Stimulated activated naive B cell treated with anti-CD40 and anti-IgM and Interleukin-4, amounts not matched to agents 10 μg/mL and 1 μg/mL and 100 μg/mL, for 72 hours (primary cell): ENCODE measurements at regions not wholly inside any gene's neighbourhood (a gene's known extent, or its start where the extent isn't known, plus 50 kb on each side); places are given as distances from the start of the nearest gene placed in this dataset.
"Not testable (repeated sequence)": the region's sequence is repeated elsewhere in the genome, so short reads cannot be mapped to it uniquely, and the experiment has no call there.

Source experiments
- ATAC-seq, 2 donors: fragments of 150-1000 bp; cut with Tn5 transposase; replicated peaks; 2 replicates each; pipeline ENCODE4 v1.10.0; 2021; ENCODE audit warnings: moderate library complexity in 1 of 2
- DNase-seq: peaks from one replicate; pipeline ENCODE4 v3.0.0; 2021
- H3K27ac Mint-ChIP-seq: one replicate; pipeline ENCODE4 v1.8.0; 2022; ENCODE audit warnings: mild to moderate bottlenecking, mixed read lengths
- H3K27me3 Mint-ChIP-seq, 2 donors: one replicate each; pipeline ENCODE4 v1.8.0; 2022; ENCODE audit warnings: mixed read lengths in 2 of 2
- H3K36me3 Mint-ChIP-seq, 2 donors: one replicate each; pipeline ENCODE4 v1.8.0; 2022; ENCODE audit warnings: mixed read lengths in 2 of 2, mild to moderate bottlenecking in 1 of 2
- H3K4me1 Mint-ChIP-seq, 2 donors: one replicate each; pipeline ENCODE4 v1.8.0; 2022; ENCODE audit warnings: mixed read lengths in 2 of 2, mild to moderate bottlenecking in 1 of 2
- H3K4me3 Mint-ChIP-seq, 2 donors: one replicate each; pipeline ENCODE4 v1.8.0; 2022; ENCODE audit warnings: mild to moderate bottlenecking in 2 of 2, mixed read lengths in 2 of 2, moderate library complexity in 1 of 2
- H3K9me3 Mint-ChIP-seq, 2 donors: one replicate each; pipeline ENCODE4 v1.8.0; 2022; ENCODE audit warnings: mixed read lengths in 2 of 2, mild to moderate bottlenecking in 1 of 2

GRCh38 chr11:42824067-42824466 lies 487.7 kb upstream of the API5 start:
- Mint-ChIP-seq H3K36me3 (no peaks in the 10 kb centered on the region), H3K27me3 (no peaks in the 10 kb centered on the region), H3K27ac (no peak overlapping the region), H3K4me1 (no peaks in the 10 kb centered on the region), H3K9me3 (peaks cover 0 to 3% of the 10 kb centered on the region in 2 donors), H3K4me3 (no peak overlapping the region)
- DNase-seq (no peak), ATAC-seq (no peak)

GRCh38 chr11:42825598-42825997 lies 486.2 kb upstream of the API5 start:
- no peaks in the 10 kb centered on the region for H3K27me3 Mint-ChIP-seq

GRCh38 chr11:42827845-42828244 lies 484.0 kb upstream of the API5 start:
- no peaks in the 10 kb centered on the region for H3K4me1 Mint-ChIP-seq
- no peak overlapping the region for H3K4me3 Mint-ChIP-seq
- no peaks in the 10 kb centered on the region for H3K27me3 Mint-ChIP-seq
- no peak for ATAC-seq
- no peak overlapping the region for H3K27ac Mint-ChIP-seq
- DNase-seq, result no peak
- peaks cover 0 to 3% of the 10 kb centered on the region in 2 donors for H3K9me3 Mint-ChIP-seq
- H3K36me3 Mint-ChIP-seq, result no peaks in the 10 kb centered on the region

More at GRCh38 chr11:42825598-42825997, 486.2 kb upstream of the API5 start:
- Mint-ChIP-seq H3K27ac (no peak overlapping the region), H3K36me3 (no peaks in the 10 kb centered on the region), H3K4me1 (no peaks in the 10 kb centered on the region), H3K4me3 (no peak overlapping the region), H3K9me3 (peaks cover 0 to 3% of the 10 kb centered on the region in 2 donors)
- no peak for DNase-seq
- ATAC-seq, result no peak

- H3K27ac Mint-ChIP-seq, result no peak overlapping the region
- no peaks in the 10 kb centered on the region for H3K4me1 Mint-ChIP-seq
- ATAC-seq (no peak), DNase-seq (no peak)
- H3K4me3 Mint-ChIP-seq, result no peak overlapping the region
- peaks cover 7% of the 10 kb centered on the region in 2 donors for H3K9me3 Mint-ChIP-seq
- no peaks in the 10 kb centered on the region for H3K36me3 Mint-ChIP-seq
- no peaks in the 10 kb centered on the region for H3K27me3 Mint-ChIP-seq
Observed at GRCh38 chr11:42837994-42838393, 473.8 kb upstream of the API5 start.

GRCh38 chr11:42840176-42840829 lies 471.5 kb upstream of the API5 start:
- Mint-ChIP-seq H3K27ac (no peak overlapping the region), H3K4me1 (no peaks in the 10 kb centered on the region), H3K27me3 (no peaks in the 10 kb centered on the region), H3K9me3 (peaks cover 6 to 7% of the 10 kb centered on the region in 2 donors), H3K4me3 (no peak overlapping the region), H3K36me3 (no peaks in the 10 kb centered on the region)
- ATAC-seq (no peak), DNase-seq (no peak)

DNA sequence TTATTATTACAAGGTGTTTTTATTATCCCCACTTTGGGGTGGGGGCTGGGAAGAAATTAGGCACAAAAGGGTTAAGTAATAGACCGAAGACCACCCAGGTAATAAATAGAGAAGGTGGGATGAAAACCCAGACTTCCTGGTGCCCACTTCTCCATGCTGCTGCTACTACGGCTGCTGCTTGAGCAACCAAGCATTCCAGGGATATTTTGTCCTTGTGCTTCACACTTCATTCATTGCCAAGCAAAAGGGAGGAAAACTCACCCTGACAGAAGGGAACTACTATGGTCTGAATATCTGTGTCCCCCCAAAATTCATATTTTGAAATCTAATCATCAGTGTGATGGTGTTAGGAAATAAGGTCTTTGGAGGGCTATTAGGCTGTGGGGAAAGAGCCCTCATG lies 470.9 kb upstream of the API5 start:
- H3K9me3 Mint-ChIP-seq, result peaks cover 6% of the 10 kb centered on the region in 2 donors
- no peaks in the 10 kb centered on the region for H3K4me1 Mint-ChIP-seq
- no peaks in the 10 kb centered on the region for H3K36me3 Mint-ChIP-seq
- H3K4me3 Mint-ChIP-seq, result no peak overlapping the region
- DNase-seq (no peak), ATAC-seq (no peak)
- H3K27me3 Mint-ChIP-seq, result no peaks in the 10 kb centered on the region
- H3K27ac Mint-ChIP-seq, result no peak overlapping the region

- H3K27me3 Mint-ChIP-seq, result no peaks in the 10 kb centered on the region
- H3K4me3 Mint-ChIP-seq, result no peak overlapping the region
- no peak for DNase-seq
- ATAC-seq, result no peak
- no peaks in the 10 kb centered on the region for H3K4me1 Mint-ChIP-seq
- H3K27ac Mint-ChIP-seq, result no peak overlapping the region
- peaks cover 3 to 4% of the 10 kb centered on the region in 2 donors for H3K9me3 Mint-ChIP-seq
- no peaks in the 10 kb centered on the region for H3K36me3 Mint-ChIP-seq
Observed at GRCh38 chr11:42841556-42841955, 470.2 kb upstream of the API5 start.

- Mint-ChIP-seq H3K27ac (no peak overlapping the region), H3K9me3 (peaks cover 3 to 8% of the 10 kb centered on the region in 2 donors), H3K36me3 (no peaks in the 10 kb centered on the region), H3K4me3 (no peak overlapping the region), H3K4me1 (no peaks in the 10 kb centered on the region), H3K27me3 (no peaks in the 10 kb centered on the region)
- ATAC-seq, result no peak
- no peak for DNase-seq
Observed at GRCh38 chr11:42849362-42849761, 462.4 kb upstream of the API5 start.

- H3K9me3 Mint-ChIP-seq, result peaks cover 4 to 11% of the 10 kb centered on the region in 2 donors
Observed at GRCh38 chr11:42857344-42857743, 454.5 kb upstream of the API5 start.

GRCh38 chr11:42870480-42870879 lies 441.3 kb upstream of the API5 start:
- Mint-ChIP-seq H3K4me3 (no peak overlapping the region), H3K4me1 (no peaks in the 10 kb centered on the region), H3K36me3 (no peaks in the 10 kb centered on the region), H3K9me3 (peaks cover 10 to 15% of the 10 kb centered on the region in 2 donors), H3K27me3 (no peaks in the 10 kb centered on the region), H3K27ac (no peak overlapping the region)
- ATAC-seq (no peak), DNase-seq (no peak)

More at GRCh38 chr11:42857344-42857743, 454.5 kb upstream of the API5 start:
- Mint-ChIP-seq H3K4me1 (no peaks in the 10 kb centered on the region), H3K4me3 (no peak overlapping the region), H3K36me3 (no peaks in the 10 kb centered on the region), H3K27me3 (no peaks in the 10 kb centered on the region), H3K27ac (no peak overlapping the region)
- DNase-seq (no peak), ATAC-seq (no peak)

- not testable (repeated sequence) for H3K27ac Mint-ChIP-seq, H3K27me3 Mint-ChIP-seq, H3K9me3 Mint-ChIP-seq, H3K4me1 Mint-ChIP-seq, H3K4me3 Mint-ChIP-seq, H3K36me3 Mint-ChIP-seq, ATAC-seq, DNase-seq
Observed at GRCh38 chr11:42873800-42874405, 437.9 kb upstream of the API5 start.

GRCh38 chr11:42881335-42881734 lies 430.5 kb upstream of the API5 start:
- H3K36me3 Mint-ChIP-seq, H3K27me3 Mint-ChIP-seq, H3K4me1 Mint-ChIP-seq, DNase-seq, H3K27ac Mint-ChIP-seq, H3K4me3 Mint-ChIP-seq, ATAC-seq, H3K9me3 Mint-ChIP-seq: not testable (repeated sequence)

DNA sequence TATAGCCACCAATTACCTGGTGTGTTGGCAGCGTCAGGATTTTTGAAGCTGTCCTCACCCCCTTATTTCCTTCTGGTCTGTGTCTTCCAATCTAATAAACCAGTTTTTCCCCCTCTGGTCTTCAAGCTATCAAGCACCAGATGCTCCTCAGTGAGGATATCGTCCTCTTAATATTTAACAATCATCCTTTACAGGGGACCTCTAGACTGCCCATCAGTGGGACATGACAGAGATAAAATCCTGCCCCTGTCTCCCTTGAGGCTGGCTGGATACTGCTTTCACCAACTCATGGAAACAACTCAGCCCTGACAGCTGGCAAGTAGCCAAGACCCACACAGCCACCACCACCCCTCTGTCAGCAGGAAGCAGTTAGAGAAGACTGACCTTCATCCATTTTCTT lies 421.0 kb upstream of the API5 start:
- no peak for DNase-seq
- Mint-ChIP-seq H3K4me3 (no peak overlapping the region), H3K27ac (no peak overlapping the region), H3K36me3 (no peaks in the 10 kb centered on the region), H3K9me3 (peaks cover 6 to 14% of the 10 kb centered on the region in 2 donors), H3K27me3 (no peaks in the 10 kb centered on the region), H3K4me1 (no peaks in the 10 kb centered on the region)
- no peak for ATAC-seq

- Mint-ChIP-seq H3K4me3 (no peak overlapping the region), H3K27ac (no peak overlapping the region), H3K4me1 (no peaks in the 10 kb centered on the region), H3K27me3 (no peaks in the 10 kb centered on the region), H3K36me3 (no peaks in the 10 kb centered on the region), H3K9me3 (peaks cover 0 to 3% of the 10 kb centered on the region in 2 donors)
- DNase-seq (no peak), ATAC-seq (no peak)
Observed at GRCh38 chr11:42901084-42901483, 410.7 kb upstream of the API5 start.

DNA sequence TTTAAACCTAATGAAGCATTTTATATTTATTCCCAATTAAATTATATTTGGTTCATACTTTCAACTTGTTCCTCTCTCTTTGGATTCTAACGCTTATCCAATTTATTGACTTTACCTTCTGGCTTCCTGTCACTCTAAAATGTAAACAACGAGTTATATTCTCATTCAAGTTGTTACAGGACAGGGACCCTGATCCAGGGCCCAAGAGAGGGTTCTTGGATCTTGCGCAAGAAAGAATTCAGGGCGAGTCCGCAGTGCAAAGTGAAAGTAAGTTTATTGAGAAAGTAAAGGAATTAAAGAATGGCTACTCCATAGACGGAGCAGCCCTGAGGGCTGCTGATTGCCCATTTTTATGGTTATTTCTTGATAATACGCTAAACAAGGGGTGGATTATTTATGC lies 405.6 kb upstream of the API5 start:
- peaks cover 7 to 10% of the 10 kb centered on the region in 2 donors for H3K9me3 Mint-ChIP-seq
- H3K27me3 Mint-ChIP-seq, result no peaks in the 10 kb centered on the region
- no peak overlapping the region for H3K4me3 Mint-ChIP-seq
- H3K4me1 Mint-ChIP-seq, result no peaks in the 10 kb centered on the region
- ATAC-seq (no peak), DNase-seq (no peak)
- no peaks in the 10 kb centered on the region for H3K36me3 Mint-ChIP-seq
- no peak overlapping the region for H3K27ac Mint-ChIP-seq
